HepG2 (cell line): ENCODE measurements at regions not wholly inside any gene's neighbourhood (a gene's known extent, or its start where the extent isn't known, plus 50 kb on each side); places are given as distances from the start of the nearest gene placed in this dataset.

Source experiments
- ATF7-NPFF ChIP-seq: sonication (generic); formaldehyde crosslinking; IDR thresholded peaks from 2 replicates; pipeline ENCODE4 v1.8.1; 2023; ENCODE audit warnings: mild to moderate bottlenecking, low read depth, missing genetic modification reagents, moderate library complexity
- HMG20B ChIP-seq: conservative IDR thresholded peaks from 2 replicates; pipeline ENCODE4 v1.6.1; 2016; ENCODE audit warnings: missing genetic modification reagents, missing compliant biosample characterization
- HNRNPLL ChIP-seq: fragments of 200-400 bp; formaldehyde crosslinking; IDR thresholded peaks from 2 replicates; pipeline ENCODE4 v1.6.1; 2017; ENCODE audit warnings: mild to moderate bottlenecking, low read depth, low read length; ENCODE audit not compliant: poor library complexity, severe bottlenecking
- JUND ChIP-seq: sonication (generic); formaldehyde crosslinking; IDR thresholded peaks from 2 replicates; pipeline ENCODE4 v1.8.0; 2022; ENCODE audit warnings: mild to moderate bottlenecking, missing genetic modification reagents
- MAFF ChIP-seq: IDR thresholded peaks from 2 replicates; pipeline ENCODE4 v1.6.1; 2011; ENCODE audit warnings: low read depth, low read length, improper control_type of control experiment
- PCBP1 ChIP-seq: fragments of 200-400 bp; formaldehyde crosslinking; IDR thresholded peaks from 2 replicates; pipeline ENCODE4 v1.6.1; 2017; ENCODE audit warnings: mild to moderate bottlenecking, low read depth, low read length, borderline replicate concordance
- PITX1 ChIP-seq: sonication (generic); formaldehyde crosslinking; IDR thresholded peaks from 2 replicates; pipeline ENCODE4 v1.5.1; 2020; ENCODE audit warnings: mild to moderate bottlenecking, missing genetic modification reagents
- SMARCE1 ChIP-seq: fragments of 450-650 bp; IDR thresholded peaks from 2 replicates; pipeline ENCODE4 v1.6.1; 2017; ENCODE audit warnings: borderline replicate concordance
- SMC3 ChIP-seq: IDR thresholded peaks from 2 replicates; pipeline ENCODE4 v1.6.1; 2011; ENCODE audit warnings: low read length, improper control_type of control experiment
- ZFX ChIP-seq: sonication (generic); formaldehyde crosslinking; IDR thresholded peaks from 2 replicates; pipeline ENCODE4 v1.4.0; 2020; ENCODE audit warnings: mild to moderate bottlenecking, low read depth, missing genetic modification reagents, moderate library complexity
- ZKSCAN1 ChIP-seq: fragments of 150-350 bp; IDR thresholded peaks from 2 replicates; pipeline ENCODE4 v1.6.1; 2014; ENCODE audit warnings: low read length
- ZNF382 ChIP-seq: sonication (generic); formaldehyde crosslinking; IDR thresholded peaks from 2 replicates; pipeline ENCODE4 v1.5.0; 2020; ENCODE audit warnings: missing genetic modification reagents, mild to moderate bottlenecking, borderline replicate concordance
- TF ChIP-seq, protein P1 (sequence below): sonication (generic); formaldehyde crosslinking; IDR thresholded peaks from 2 replicates; pipeline ENCODE4 v1.5.0; 2020; ENCODE audit warnings: mild to moderate bottlenecking, missing genetic modification reagents, moderate library complexity
- TF ChIP-seq, protein P2 (sequence below): IDR thresholded peaks from 2 replicates; pipeline ENCODE4 v1.6.1; 2016; ENCODE audit warnings: low read depth

DNA sequence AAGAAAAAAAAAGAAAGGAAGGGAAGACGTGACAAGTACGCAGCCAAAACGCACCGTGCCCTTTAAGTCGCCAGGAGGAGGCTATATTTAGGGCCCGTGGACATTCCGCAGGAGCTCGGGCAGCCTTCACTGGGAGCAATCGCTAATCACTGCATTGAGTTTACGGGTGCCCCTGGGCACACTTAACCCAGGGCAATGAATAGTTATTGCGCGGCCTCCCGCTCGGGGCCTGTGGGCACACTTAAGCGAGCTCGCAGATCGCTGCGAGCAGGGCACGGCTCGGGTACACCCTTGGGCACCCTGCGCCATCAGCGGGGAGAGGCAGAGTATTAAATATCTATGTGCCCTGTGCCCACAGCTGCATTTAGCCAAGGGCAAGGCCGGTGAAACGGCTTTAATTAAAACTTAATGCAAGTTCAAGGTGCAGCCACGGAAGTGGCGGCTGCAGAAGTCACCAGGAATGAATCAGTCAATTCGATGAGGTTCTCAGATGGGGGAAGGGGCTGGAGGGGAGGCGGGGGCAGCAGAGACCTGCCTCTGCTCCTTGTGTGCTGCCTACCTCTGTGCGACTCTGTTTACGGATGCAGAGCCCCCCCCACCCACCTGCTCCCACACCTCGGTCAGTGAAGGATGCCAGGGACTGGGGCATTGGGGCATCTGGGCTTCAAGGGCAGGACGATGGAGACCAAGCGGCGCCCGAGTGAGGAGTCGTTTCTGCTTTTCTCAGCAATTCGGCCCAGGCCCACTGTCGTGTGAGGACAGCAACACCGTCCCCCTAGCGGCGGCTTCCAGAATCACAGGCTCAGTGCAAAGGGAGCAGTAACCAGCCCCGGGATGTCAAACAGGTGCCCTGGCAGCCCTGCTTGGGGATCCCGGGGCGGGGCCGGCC, 51.8 kb upstream of the TARDBP start (continued):
- TF ChIP-seq SMC3 (peak; percentile 43; the same call in 1 of the 2 replicates), HMG20B (CRISPR knock-in tag) (no peak), ZFX (peak; percentile 54; the same call in 1 of the 2 replicates), SMARCE1 (no peak), JUND (no peak), PCBP1 (0 out of 2 replicates have a peak, but pooled peaks have one; percentile 58), MAFF (peak; percentile 66), PITX1 (no peak), ATF7-NPFF (CRISPR knock-in tag) (0 out of 2 replicates have a peak, but pooled peaks have one; percentile 24), ZKSCAN1 (0 out of 2 replicates have a peak, but pooled peaks have one; percentile 13), ZNF382 (CRISPR knock-in tag) (no peak), HNRNPLL (peak; percentile 20)
- TF ChIP-seq, protein P1, sequence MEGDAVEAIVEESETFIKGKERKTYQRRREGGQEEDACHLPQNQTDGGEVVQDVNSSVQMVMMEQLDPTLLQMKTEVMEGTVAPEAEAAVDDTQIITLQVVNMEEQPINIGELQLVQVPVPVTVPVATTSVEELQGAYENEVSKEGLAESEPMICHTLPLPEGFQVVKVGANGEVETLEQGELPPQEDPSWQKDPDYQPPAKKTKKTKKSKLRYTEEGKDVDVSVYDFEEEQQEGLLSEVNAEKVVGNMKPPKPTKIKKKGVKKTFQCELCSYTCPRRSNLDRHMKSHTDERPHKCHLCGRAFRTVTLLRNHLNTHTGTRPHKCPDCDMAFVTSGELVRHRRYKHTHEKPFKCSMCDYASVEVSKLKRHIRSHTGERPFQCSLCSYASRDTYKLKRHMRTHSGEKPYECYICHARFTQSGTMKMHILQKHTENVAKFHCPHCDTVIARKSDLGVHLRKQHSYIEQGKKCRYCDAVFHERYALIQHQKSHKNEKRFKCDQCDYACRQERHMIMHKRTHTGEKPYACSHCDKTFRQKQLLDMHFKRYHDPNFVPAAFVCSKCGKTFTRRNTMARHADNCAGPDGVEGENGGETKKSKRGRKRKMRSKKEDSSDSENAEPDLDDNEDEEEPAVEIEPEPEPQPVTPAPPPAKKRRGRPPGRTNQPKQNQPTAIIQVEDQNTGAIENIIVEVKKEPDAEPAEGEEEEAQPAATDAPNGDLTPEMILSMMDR (CRISPR knock-in tag), result peak; percentile 83
- TF ChIP-seq, protein P2, sequence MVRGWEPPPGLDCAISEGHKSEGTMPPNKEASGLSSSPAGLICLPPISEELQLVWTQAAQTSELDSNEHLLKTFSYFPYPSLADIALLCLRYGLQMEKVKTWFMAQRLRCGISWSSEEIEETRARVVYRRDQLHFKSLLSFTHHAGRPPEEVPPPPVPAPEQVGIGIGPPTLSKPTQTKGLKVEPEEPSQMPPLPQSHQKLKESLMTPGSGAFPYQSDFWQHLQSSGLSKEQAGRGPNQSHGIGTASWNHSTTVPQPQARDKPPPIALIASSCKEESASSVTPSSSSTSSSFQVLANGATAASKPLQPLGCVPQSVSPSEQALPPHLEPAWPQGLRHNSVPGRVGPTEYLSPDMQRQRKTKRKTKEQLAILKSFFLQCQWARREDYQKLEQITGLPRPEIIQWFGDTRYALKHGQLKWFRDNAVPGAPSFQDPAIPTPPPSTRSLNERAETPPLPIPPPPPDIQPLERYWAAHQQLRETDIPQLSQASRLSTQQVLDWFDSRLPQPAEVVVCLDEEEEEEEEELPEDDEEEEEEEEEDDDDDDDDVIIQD, result no peak
